B cell (primary cell): ENCODE measurements at regions not wholly inside any gene's neighbourhood (a gene's known extent, or its start where the extent isn't known, plus 50 kb on each side); places are given as distances from the start of the nearest gene placed in this dataset.

ENCODE experiments used
- CTCF ChIP-seq: fragments of 200-600 bp; IDR thresholded peaks from one replicate; pipeline ENCODE4 v1.8.0; 2022; ENCODE audit warnings: antibody characterized with exemption, mild to moderate bottlenecking
- EZH2 ChIP-seq: IDR thresholded peaks from 2 replicates; pipeline ENCODE4 v1.6.1; 2012; ENCODE audit warnings: borderline replicate concordance, low read depth, mild to moderate bottlenecking, moderate library complexity, low read length; ENCODE audit not compliant: insufficient read depth, poor library complexity, severe bottlenecking

GRCh38 chr20:56815796-56816195, 186.7 kb downstream of the TFAP2C start:
- TF ChIP-seq CTCF (no peak), EZH2 (no peak)
